NCI-H524 (cell line): ENCODE measurements at regions not wholly inside any gene's neighbourhood (a gene's known extent, or its start where the extent isn't known, plus 50 kb on each side); places are given as distances from the start of the nearest gene placed in this dataset.

Experiments used
- DNase-seq, 2 experiments: peaks; one replicate each; lab custom pipeline; 2025; lab: John Stamatoyannopoulos, UW

DNA sequence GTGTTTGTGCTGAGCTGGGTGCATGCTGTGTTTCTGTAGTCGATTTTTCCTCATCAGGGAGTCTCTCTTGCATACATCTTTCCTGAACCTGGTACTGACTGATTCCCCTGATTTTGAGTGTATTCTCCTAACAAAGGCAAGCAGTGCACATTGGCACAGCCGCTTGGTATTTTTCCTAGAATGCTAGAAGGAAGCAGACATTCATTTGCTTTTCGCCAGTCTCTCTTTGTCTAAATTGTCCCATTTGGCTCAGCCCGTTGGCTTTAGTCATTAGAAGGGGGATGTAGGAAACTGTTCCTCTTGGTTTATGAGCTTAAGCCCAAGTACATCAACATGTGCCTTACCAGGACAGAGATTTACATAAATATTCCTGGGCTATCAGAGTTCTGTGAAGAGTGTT lies 266.1 kb upstream of the TMTC4 start:
- peak in 1 of 2 experiments; percentile 84 for DNase-seq

DNA sequence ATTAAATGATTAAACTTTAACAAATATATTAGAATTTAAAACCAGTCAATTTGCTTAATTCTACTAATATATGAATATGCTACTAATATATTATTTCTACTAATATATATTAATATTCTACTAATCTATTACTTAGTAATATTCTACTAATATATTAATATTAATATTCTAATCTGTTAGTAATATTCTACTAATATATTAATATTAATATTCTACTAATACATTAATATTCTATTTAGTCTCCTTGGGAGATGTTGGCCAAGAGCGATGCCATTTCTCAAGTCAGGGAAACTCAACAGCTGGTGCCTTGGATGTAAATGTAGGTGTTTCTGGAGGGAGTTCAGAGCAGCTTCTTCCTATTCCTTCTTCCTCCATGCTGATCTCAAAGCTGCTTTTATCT lies 259.2 kb upstream of the TMTC4 start:
- no peak for DNase-seq

DNA sequence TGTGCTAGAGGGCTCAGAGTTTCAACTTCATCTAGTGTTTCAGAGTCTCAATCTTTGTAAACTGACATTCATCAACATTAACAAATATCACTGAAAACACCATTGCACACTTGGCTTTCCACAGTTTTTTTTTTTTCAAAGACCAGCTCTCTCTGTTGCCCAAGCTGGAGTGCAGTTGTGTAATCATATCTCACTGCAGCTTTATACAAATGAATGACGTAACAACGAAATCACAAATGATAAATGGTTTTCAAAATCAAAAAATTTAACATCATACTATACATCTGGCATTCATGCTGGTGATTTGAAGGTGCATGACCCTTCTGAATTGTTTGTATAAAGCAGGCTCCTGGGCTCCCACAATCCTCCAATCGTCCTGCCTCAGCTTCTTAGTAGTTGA lies 248.0 kb upstream of the TMTC4 start:
- DNase-seq, result no peak

DNA sequence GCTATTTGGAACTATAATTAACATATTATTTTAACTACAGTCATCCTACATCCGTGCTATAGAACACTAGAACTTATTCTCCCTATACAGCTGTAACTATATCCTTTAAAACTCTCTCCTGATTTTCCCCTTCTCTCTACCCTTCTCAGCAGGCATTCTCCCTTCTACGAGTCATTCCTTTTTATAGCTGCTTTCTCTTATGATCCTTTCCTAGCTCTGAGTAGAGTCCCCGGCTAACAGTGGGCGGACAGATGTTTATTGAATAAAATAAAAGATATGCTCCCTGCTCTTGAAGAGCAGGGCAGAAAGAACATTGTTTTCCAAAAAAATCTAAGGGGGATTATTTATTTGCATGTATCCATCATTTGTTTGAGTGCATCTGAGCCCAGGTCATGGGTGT lies 246.5 kb upstream of the TMTC4 start:
- DNase-seq, result no peak

DNA sequence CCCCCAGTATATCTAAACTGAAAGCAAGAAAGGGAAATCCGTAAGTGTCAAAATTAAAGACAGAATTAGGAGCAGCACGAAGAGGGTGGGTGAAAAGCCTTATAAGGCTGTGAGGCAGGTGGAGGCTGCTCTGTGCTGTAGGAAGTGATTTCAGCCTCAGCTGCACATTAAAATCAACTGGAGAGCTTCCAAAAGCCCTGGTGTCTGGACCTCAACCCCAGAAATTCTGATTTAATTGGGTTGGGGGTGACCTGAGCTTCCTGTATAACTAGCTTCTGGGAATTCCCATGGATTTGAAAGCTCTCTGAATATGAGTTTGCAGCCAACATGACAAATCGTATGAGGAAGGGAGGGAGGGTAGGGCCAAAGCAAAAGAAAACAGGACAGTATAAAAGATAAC lies 242.4 kb upstream of the TMTC4 start:
- DNase-seq, result no peak

DNA sequence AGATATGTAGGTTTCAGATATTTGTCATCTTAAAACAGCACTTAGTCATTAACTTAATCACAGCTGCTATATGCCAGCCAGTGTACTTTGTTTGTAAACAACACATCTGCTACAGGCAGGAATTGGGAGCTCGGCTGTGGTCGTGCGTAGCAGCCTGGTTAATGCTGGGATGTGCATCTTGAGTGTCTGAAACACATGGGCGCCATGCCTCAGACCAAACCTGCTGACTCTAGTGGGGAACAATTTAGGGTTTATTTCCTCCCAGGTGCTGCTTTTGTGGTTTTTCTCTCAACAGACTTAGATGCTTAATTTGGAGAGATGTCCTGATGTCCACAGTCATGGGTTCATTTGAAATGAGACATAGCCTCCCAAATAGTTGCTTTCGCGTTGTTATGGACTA lies 238.5 kb upstream of the TMTC4 start:
- no peak for DNase-seq

DNA sequence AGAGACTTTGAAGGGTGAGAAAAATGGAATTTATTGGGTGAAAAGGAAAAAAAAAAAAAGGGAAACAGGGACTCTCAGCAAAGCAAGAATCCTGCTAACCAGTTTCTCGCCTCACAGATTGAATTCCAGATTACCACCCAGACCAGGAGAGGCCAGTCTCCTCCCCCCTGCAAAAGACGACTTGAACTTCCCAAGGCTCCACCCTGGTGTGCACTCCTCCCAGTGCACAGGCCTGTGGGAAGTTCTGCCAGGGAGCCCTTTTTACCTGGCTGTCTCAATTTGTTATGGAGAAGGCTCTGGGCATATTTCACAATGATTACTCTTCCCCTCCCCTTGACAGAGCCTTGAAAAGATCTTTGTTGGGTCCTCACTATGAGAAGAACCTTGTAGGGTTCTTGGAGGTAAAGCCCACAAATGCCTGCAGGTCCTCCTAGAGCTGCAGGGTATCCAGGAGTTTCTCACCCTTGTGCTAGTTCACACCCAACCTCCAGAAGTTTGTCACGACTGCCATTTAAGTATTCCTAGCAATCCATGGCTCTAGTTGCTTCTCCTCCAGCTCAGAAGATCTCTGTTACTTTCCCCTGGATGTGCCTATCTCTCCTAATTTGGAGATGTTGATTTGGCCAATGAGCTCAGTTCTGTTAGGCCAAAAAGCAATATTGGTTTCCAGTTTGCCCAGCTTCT lies 229.8 kb upstream of the TMTC4 start:
- DNase-seq, result no peak

DNA sequence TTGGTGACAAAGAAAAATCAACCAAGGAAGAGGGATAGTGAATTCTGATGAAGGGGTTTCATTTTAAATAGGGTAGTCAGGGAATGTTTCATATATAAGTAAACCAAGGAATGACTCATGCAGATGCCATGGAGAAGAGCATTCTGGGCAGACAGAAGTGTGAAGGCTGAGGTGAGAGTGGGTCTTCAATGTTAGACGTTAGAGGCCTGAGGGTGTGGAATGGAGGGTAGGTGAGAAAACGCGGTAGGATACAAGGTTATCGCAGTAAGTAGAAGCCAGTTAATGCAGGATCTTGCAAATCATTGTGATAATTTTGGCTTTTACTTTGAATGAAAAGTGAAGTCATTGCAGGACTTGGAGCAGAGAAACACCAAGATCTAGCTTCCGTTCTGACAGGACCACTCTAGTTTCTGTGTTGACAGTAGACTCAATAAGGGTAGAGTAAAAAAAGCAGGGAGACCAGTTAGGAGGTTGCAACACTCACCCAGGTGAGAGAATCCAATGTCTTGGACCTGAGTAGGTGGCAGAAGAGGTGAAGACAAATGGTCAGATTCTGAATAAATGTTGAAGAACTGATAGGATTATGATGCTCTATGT lies 225.2 kb upstream of the TMTC4 start:
- no peak for DNase-seq

DNA sequence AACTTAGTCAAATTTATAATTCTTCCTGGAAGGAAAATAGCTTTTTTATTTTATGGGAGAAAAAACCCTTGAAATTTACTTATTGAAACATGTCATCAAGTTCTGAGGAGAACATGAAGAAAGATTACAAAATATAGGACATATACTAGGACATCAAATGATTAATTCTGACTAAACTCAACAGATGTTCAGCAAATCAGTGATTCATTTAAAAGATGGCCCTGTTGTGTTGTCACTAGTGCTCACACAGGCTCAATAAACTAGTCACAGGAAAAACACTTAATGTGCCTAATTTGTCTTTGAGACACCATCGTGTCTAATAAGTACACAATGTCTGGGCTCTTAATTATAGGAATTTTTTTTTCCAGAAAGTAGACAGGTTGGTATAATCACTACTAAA lies 223.8 kb upstream of the TMTC4 start:
- DNase-seq, result peak in 1 of 2 experiments; percentile 33

DNA sequence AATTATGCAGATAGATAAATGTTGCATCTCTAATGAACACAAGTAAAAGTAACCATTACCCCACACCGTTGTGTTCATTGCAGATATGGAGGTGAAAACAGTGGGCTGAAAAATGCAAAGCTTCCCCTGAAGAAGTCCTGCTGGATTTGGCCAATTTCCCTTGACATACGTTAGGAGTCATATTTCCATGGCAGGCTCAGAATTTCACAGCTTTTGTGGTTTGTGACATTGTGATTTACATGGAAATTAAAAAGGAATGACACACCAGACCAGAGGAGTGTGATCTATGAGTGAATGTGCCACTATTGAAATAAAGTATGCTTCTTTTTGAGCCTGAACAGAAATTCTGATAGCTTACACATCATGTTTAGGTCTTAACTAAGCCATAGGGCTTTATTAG lies 221.1 kb upstream of the TMTC4 start:
- DNase-seq, result no peak

DNA sequence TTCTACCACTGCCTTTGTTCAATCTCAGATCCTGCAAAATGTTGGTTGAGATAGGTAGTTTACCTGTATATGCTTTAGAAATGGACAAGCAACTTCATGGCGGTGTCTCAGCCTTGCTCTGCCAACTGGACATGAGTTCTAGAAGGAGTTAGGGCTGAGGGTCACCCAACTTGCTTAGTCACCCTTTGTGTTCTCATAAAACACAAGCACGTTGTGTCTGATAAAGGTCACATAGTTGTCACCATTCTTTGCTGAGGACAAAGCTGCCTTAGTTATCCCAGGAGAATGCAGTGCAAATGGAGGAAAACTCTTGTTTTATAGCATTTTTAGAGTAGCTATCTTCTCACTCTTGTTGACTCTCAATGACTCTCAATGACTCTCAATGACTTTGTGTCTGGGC lies 218.4 kb upstream of the TMTC4 start:
- no peak for DNase-seq

DNA sequence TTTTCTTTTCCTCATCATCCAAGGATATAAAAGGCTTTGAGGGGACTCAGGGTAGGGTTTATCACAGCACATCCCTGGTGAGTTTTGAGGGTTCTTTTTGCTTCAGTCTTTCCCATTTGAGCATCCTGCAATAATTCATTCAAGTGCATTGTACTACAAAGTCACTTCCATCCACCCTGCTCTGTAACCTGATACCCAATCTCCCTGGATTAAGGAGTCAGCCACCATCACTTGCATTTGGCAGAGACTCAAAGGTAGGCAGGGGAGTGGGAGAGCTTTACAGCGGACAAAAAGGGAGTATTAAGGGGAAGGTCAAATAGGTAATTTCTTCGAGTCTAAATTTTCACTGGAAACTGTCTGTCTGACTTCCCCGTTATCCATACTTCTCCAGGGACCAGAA lies 216.1 kb upstream of the TMTC4 start:
- DNase-seq, result peak; percentile 70 to 83

DNA sequence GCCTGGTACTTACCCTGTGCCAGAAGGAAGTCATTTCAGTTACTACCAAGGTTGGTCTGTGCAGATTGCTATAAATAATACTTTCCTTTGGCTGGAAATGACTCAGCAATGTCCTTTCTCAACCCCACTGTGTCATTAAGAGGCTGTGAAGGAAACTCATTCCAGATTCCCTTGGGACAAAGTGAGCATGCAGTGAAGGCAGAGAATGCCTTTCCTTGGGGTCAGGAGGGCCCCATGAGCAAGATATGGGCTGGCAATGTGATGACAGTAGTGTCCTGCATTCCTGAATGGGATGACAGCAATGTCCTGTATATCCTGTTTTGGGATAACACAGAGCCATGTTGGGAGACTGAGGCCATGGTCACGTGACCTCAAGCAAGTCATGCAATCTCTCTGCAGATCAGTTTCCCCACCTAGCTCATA lies 213.1 kb upstream of the TMTC4 start:
- DNase-seq, result no peak

DNA sequence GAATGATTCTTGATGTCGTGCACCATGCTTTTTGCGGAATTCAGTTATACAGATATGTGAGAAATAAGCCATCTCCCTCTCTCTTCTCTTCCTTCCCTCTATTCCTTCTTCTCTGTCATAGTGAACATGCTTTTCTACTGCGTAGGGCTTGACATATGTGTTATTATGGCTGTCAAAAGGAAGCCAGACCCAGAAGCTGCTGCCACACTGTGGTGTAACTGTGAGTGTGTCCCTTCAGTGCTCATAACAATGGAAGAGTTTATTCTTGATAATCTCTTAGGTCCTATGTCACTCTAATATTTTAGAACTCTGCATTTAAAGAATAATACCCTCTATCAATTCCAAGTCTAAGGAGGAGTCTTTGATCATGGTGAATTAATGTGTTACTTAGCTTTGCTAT lies 208.9 kb upstream of the TMTC4 start:
- no peak for DNase-seq

DNA sequence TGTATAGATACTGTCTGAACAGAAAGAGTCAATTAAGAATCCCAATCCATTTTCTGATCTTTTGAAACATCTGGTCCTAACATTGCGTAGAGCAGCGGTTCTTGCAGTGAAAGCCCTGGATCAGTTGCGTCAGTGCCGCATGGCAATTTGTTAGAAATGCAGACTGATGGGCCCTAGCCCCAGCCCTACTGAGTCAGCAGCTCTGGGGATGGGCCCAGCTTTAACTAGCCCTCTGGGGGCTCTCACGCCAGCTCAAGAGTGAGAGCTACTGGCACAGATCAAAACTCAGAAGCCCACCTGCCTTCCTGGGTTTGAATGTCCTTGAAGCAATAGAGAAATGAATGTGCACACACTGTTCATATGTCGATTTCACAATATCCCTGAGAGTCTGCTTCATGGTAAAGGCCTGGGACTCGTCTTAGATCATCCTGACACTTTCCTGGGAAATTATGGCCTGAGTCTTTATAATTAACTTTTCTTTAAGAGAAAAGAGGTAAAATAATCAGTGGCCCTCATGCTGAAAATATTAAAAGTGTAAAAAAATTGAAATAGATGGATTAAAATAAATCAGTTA lies 206.8 kb upstream of the TMTC4 start:
- no peak for DNase-seq

DNA sequence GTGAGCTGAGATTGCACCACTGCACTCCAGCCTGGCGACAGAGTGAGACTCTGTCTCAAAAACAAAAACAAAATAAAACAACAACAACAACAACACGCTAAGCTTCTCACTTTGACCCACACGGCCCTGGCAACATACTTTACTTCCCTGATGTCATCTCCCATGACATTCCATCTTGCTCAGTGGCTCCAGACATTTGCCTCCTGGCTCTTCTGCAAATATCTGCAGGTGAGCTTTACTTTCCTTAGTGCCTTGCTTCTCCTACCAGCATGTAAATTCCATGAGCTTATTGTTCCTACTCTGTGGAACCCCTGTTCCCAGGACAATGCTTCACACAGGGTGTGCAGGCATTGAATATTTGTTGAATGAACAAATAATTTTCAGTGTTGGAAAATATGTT lies 205.6 kb upstream of the TMTC4 start:
- no peak for DNase-seq

DNA sequence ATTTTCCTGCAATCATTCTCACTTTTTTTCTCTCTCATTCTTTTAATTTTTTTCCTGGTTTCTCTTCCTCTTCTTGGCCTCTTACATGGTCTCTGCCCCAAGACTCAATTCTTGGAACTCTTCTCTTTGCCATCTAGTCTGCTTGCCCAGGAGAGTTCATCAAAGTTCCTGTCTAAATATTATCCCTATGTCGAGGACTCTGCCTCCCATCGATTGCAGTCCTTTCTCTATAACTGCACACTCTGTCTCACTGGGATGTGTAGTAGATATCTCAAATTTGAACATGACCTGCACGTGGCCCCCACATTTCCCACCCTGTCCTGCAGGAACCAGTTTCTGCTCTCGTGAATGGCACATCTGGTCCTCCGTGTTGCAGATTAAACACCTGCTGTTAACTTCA lies 204.7 kb upstream of the TMTC4 start:
- DNase-seq, result no peak

DNA sequence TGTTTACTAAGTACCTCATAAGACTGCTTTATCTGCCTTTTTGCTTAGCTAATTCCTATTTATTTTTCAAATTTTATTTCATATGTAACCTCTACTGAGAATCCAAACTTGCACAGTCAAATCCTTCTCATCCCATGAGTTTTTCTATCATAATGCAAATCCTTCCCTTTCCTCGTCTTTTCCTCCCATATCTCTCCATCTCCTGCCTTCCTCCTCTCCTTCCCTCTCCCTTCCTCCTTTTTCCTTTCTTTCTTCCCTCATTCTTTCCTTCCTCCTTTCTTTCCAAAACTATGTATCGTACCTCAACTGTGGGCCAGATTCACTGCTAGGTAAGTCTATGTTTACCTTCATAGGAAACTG lies 201.4 kb upstream of the TMTC4 start:
- no peak for DNase-seq

DNA sequence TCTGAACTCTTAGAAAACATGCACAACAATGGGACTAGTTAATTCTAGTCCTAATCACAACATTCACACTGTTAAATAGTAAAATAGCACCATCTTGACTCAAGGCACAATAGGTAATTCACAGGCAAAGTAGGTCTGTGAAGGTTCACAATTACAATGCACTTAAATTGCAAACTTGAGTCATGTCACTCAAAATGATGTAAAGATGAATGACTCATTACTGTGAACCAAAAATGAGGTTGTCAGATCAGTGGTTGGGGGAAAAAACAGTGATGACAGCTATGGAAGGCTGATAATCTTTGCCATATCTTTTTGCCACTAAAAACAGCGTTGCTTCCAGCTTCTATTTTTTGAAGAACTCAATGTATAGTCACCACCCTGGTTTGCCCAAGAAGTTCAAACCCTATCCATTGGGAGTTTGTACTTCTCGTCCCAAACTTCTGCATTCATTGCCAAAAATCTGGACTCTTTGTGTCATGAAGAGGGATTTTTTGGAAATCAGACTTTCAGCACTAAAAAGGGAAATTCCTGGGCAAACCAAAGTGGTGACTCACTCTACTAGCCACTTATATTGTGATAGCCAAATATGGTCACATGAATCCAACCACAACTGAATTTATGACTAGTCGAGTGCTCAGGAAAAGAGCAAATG lies 200.9 kb upstream of the TMTC4 start:
- DNase-seq, result no peak

DNA sequence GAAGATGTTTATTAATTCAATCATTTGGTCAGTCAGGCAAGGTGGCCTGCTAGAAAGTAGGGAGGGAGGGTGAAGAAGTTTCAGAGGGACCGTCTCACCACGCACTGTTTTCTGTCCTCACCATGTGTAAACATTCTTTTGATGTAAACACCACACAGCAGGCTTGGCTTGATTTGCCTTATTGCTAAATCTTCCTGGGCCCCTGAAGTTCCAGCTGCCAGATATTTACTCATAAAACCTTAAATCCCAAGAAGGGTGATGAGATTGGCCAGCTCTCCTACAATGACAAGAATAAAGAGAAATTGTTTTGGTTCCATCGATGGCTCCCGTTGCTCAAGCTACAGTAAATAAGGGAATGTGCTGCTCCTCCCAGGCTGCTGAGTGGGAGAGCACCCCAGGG lies 198.2 kb upstream of the TMTC4 start:
- no peak for DNase-seq

DNA sequence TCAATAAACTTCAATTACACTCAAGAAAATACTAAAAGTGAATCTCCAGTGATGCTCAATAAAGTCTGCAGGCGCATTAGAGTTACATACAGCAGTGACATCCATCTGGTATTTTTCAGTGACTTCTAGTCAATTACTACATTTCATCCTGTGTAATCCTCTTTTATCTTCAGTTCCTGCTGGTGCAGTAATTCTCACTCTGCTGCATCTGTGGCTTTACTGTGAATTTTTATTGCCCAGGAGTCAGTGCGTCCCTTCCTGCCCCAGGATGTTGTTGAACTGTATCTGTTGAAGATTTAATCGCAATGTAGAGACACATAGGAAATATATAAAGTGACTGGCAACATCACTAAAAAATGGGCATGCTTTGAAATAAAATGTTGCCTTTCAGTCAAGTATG lies 196.3 kb upstream of the TMTC4 start:
- peak; percentile 3 to 63 for DNase-seq

DNA sequence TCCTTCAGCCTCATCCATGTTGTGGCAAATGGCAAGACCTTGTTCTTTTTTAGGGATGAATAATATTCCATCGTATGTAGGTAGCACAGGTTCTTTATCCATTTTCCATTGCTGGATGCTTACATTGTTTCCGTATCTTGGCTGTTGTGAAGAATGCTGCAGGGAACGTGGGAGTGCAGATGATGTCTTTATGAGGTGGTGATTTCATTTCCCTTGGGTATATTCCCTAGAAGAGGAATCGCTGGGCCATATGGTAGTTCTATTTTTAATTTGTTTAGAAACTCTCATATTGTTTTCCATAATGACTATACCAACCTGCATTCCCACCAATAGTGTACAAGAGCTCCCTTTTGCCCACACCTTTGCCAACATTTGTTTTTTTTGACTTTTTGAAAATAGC lies 186.3 kb upstream of the TMTC4 start:
- DNase-seq, result peak in 1 of 2 experiments; percentile 21

DNA sequence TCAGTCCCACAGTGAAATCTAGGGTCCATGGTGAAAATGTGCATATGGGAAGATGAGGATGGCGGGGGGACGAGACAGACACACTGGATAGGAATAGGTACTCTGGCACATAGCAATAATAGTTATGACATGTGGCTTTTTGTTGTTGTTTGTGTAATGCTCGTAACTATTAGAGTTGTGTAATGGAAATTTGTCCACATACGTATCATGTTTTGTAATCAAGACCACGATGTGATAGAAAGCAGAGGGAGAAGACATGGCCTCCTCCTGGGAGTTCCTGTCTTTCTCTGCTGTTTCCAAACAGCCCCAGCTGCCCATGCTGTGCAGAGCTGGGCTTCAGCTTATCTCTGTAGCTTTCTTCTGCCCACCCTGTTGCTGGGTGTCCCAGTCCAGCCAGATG lies 185.3 kb upstream of the TMTC4 start:
- DNase-seq, result no peak
